HG03060 (cell line): ENCODE measurements at regions not wholly inside any gene's neighbourhood (a gene's known extent, or its start where the extent isn't known, plus 50 kb on each side); places are given as distances from the start of the nearest gene placed in this dataset.
"Not testable (repeated sequence)": the region's sequence is repeated elsewhere in the genome, so short reads cannot be mapped to it uniquely, and the experiment has no call there.

Experiments
- ATAC-seq: cut with Tn5 transposase; IDR thresholded peaks from one replicate; pipeline ENCODE4 v1.9.1; 2021; ENCODE audit warnings: low read depth, moderate number of reproducible peaks; ENCODE audit not compliant: unreplicated experiment

DNA sequence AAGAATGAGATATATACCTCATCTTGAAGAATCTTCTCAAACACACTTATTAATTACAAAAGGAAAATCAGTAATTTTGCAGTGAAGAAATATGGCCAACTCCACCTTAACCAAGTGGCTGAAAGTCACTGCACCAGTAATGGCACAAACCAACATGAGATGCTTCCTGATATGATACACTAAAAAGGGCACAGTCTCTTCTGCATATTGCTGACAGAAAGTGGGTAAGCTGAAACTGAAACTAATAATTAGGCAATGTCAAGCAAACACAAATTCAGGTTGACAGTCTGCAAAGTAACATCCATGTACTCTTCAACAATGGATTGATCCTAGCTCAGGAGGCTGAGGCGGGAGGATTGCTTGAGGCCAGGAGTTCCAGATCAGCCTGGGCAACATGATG, 56.1 kb downstream of the ZNF22 start:
- not testable (repeated sequence) for ATAC-seq

DNA sequence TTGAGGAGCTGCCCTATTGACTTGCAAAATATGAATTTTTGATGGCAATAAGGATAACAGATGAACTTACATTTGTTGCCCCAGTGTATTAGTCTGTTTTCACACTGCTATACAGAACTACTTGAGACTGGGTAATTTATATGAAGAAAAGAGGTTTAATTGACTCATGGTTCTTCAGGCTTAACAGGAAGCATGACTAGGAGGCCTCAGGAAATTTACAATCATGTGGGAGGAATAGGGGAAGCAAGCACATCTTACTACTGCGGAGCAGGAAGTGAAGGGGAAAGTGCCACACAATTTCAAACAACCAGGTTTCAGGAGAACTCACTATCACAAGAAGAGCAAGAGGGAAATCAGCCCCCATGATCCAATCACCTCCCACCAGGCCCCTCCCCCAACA, 57.9 kb downstream of the ZNF22 start:
- no peak for ATAC-seq

DNA sequence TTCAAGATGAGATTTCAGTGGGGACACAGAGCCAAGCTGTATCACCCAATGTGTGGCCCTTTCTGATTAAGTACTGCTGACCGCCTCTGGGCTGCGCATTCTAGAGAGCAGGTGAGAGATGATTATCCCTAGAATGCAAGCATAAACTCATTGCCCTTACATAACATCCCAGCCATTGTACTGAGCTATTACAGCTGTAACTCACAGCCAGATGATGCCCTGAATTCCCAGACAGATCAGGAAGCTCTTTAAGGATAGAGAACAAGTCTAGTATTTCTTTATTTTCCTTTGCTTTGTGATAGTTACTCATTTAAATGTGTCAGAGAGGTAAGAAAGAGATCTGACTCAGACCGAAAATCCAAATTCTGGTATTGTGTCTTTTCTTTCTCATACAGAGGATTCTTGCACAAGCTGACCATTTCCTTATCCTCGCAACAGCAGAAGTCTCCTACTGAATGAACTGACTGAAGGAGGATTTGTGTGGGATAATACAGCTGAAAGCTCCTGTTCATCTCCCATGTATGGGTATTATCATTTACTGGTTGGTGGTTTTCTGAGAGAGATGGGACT, 58.4 kb downstream of the ZNF22 start:
- no peak for ATAC-seq

DNA sequence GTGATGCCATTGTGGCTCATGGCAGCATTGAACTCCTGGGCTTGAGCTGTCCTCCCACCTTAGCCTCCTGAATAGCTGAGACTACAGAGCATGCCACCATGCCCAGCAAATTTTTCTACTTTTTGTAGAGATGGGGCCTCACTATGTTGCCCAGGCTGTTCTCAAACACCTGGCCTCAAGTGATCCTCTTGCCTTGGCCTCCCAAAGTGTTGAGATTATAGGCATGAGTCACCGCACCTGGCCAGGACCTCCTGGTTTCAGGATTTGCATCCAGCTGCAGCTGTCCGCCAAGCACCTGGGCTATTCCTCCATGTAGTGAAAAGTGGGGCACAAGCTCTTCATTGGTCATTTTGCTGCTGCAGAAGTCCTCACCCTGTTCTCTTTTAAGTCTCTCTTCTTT, 58.9 kb downstream of the ZNF22 start:
- ATAC-seq: no peak

DNA sequence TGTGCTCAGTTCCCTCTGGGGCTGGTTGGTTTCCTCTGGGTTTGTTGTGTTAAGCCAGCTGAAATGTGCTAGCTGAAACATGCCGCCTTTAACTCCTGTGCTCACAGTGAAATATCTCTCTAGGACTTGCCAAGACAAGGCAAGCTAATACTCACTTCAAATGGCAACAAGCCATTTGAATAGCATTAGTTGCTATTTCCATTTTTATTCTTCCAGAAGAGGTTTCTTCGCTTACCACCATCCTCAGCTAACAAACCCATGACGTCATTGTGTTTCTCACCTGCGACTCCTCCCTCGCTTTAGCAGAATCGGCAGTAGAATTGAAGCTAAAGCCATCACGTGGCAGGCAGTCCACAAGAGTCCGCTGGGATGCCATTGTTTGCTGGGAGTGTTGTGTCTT, 61.3 kb downstream of the ZNF22 start:
- ATAC-seq: no peak

DNA sequence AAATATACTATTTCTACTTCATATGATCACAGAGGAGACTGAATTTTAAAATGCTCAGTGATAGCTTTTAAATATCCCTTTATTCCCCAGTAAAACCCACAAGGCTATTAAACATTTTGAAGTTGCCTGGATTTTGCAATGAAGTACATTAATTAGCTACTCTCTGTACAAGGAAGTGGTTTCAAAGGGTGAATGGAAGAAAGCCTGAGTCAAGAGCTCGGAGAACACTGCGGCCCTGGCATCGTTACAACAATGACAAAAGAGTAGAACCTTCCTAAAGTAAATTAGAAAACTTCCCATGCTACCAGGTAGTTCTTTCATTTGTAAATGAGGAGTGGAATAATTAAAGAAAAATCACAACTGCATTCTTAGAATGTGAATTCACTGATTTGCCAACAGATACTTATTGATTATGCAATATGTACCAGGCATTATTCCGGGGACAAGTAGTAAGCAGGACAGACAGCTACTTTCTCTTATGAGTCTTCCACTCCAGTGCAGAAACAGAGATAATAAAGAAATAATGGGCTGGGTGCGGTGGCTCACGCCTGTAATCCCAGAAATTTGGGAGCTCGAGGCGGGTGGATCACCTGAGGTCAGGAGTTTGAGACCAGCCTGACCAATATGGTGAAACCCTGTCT, 63.0 kb downstream of the ZNF22 start:
- ATAC-seq: no peak

DNA sequence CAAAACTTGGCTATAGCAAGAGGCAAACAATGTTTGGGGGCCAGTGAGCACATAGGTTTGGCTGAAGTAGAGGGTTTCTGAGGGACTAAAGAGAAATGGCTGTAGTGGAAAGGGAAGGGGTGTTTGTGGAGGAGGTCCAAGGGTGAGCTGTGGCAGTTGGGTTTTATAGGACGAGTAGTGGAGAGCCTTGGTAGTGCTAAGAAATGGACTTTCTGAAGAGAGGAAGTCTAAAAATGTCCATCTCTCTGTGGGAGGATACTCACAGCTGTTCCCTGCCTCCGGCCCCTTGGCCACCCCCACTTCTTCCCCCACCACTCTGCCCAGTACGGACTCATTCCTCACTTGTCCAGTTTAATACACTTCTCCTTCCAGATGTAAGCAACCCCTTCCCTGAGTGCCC, 64.3 kb downstream of the ZNF22 start:
- ATAC-seq: no peak

DNA sequence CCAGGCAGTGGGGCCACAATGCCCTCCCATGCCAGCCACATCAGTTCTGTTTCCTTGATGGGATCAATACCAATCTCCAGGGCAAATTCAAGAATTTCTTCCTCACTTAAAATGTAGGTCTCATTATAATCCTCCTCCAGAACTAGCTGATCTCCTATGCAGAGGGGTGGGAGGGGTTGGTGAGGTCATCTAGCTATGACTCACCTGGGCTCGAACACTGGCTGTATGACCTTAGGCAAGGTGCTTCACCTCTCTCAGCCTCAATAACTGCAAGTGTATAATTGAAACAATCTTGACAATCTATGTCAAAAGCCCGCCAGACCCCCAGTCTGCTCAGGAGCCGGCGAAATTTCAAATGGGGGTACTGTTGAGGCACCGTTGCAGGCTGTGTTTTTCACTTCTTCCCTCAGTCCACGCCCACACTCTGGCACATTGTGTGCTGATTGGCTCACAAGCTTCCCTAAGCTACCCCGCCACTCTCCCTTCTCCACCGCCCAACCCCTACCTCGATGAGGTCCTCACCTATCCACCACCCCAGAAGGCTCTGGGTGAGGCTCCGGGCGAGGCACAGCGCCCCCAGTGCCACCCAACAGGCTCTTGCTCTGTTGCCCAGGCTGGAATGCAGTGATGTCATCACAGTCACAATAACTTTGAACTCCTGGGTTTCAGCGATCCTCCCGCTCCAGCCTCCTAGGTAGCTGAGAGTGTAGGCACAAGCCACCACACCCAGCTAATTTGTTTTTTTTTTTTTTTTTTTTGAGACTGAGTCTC, 70.5 kb downstream of the ZNF22 start:
- ATAC-seq: no peak

DNA sequence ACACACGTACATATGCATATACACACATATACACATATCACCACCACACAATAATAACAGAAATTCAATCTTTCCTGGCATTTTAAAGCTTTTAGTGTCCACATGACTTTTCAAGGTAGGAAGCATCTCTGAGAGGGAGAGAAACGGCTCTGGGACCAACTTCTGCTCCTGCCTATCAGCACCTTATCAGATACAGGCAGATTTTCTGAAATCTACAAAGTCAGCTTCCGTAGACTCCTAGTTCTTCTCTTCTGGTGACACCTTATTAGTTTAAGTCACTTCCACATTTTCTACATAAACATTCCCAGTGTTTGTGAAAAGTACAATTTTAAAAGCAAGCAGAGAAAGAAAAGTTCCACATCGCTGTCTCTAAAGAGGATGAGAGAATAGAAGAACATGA, 74.5 kb downstream of the ZNF22 start:
- ATAC-seq: no peak

DNA sequence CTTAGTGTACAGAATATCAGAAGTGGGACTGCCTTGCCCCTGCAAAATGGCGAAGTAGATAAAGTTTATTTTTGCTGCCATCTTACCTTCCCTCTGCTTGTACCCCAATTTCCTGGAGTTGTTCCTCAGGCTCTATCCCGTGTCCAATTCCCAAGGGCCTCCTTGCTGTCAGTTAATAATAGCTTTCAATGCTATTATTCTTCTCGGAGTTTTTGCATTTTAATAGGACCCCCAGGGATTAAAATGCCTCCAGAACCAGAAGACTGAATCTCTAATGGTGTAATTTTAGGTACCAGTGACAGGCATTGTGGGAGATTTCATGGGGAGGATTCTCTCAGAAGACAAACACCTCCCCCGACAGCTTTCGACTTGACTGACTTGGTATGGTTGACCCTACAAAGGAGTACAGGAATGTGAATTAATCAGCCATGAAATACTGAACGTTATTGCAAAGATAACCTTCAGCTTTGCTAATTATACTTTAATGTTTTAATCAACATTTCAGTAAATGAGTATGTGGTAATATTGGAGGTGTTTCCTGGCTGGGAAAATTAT, 75.2 kb downstream of the ZNF22 start:
- no peak for ATAC-seq

DNA sequence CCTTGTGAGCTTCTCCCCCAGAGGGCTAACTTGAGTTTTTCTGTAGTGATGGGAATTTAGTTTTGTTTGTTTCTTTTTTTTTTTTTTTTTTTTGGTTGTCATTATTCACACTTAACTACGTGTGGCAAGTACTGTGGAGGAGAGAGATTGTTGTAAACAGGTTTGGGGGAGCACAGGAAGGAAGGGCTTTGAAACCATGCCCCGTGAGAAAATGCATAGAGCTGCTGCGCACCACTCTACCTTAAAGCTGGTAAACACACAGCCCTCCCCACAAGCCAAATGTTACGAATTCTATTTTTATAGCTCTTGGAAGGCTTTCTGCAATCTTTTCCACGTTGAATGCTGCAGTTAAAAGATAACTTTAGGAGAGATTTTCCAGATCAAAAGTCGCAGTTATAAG, 76.2 kb downstream of the ZNF22 start:
- ATAC-seq: no peak

DNA sequence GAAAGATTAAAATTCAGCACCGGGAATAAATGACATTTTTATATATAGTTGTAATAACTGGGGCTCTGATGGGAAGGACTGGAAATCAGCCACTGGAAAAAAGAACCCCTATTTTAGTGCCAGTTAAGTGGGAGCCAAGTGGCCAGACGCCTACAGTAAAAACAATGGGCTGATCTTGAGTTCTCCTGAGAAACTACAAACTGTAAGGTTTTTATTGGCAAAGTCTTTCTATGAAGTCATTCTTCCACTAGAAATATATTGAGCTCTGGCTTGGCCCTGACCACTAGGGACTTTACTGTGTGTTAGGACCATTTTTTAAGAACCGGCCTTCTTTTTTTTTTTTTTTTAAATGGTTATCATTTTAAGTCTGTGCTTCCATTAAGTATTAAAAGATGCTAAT, 79.6 kb downstream of the ZNF22 start:
- no peak for ATAC-seq

DNA sequence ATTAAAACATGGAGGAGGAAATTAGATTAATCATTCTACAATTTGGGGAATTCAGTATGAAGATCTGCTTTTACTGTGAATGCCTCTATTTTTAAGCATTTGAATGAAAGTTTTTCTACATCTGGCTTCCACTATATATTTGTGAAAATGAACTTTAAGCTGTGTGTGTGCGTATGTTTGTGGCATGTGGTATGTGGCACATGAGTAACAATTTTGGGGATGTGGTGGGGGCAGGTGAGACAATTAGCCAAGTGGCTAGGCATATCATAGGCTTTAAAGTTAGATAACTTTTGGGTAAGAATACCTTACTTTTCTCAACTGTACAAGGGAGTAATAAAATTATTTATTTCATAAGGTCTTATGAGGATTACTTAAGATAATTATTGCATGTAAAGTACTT, 81.5 kb downstream of the ZNF22 start:
- ATAC-seq: no peak

DNA sequence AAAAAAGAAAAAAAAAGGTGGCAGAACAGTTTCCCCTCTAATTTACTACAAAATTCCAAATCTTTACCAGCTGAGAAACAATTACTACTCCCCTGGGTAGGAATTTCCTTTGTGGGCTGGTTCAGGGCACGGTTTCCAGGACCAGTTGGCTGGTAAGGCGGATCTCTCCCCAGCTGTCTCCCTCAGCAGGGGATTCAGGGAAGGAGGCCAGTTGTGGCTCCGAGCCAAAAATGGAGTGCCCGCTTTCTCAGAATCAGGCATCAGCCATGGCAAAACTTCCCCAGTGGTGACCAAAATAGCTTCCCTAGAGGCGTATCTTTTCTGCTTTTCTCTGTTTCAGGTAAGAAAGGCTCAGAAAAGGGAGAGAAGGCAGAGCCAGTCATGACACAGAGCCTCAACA, 91.2 kb downstream of the ZNF22 start:
- ATAC-seq: no peak

DNA sequence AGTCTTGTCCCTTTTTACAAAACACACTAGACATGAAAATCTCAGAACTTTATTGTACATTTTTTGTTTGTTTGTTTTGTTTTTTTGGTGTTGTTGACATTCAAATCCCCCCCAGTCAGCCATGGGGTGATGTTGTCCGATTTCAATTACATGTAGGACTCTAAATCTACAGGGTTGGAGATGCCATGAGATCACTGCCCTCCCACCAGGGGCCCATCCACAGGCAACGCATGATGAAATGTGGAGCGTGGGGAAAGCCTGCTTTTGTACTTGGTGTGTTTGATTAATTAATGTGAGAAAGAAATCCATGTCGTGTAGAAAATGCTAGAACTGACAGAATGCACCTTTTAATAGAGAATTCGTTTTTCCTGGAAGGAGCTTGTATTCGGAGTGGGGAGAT, 93.2 kb downstream of the ZNF22 start:
- ATAC-seq: no peak

DNA sequence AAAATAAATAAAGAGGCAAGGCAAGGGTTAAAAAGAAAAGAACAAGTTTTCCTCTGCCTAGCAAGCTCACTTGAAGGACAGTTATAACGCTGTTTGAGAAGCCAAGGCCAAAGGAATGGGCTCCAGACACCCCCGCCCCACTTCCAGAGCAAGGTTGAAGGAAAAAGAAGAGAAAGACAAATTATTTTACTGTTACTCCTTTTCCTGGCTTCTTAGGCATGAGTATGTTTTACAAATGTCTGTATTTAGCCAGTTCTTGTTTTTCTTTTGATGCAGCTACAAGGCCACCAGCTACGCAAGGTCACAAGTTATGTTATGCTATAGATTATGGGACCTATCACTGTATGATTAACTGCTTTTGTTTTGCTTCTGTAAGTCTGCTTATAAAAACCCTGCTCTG, 94.6 kb downstream of the ZNF22 start:
- no peak for ATAC-seq

DNA sequence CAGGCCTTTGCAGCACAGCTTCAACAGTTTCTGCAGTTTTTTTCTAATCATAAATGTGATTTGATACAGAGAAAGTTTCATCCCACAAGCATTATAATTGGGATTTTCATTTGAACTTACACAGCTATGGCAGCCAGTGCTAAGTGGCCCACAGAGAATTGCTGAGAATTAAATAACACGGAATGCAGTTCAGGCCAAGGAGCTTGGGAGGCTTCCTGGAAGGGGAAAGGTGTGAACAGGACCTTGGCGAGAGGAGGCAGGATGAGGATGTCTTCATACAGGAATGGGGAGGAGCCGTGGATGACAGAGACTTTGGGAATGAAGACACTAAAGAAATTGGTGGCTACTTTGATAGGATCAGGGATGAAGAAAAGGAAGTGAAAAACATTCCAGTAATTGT, 95.3 kb downstream of the ZNF22 start:
- no peak for ATAC-seq

DNA sequence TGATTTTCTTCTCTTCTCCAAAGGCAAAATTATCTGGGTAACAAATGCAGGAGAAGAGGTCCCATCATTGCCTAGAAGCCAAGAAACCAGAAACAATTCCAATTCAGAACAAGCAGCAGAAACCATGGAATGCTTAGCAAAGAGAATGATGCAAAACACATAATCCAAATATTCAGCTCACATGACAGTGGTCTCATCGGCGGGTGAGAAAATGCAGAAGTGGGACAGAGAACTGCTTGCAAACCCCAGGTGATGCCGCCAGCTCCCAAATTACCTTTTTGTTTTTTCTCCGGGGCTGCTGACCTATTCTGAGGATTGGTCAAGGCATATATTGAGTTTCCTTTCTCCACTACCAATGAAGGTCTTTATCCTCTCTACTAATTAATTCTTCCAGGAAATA, 99.7 kb downstream of the ZNF22 start:
- no peak for ATAC-seq

DNA sequence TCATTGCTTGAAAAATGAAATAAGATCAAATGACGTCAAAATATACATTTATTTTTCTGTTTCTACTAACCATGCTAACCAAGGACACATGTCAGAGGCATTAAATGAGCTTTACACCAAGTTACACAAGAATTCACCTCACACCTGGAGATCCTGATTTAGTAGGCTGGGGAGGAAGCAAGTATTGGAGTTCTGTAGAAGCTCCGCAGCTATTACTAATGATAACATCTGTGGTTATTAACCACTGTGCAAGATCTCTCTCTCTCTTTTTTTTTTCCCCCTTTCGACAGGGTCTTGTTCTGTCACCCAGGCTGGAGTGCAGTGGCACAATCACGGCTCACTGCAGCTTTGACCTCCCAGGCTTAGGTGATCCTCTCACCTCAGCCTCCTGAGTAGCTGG, 104.0 kb downstream of the ZNF22 start:
- ATAC-seq: no peak

DNA sequence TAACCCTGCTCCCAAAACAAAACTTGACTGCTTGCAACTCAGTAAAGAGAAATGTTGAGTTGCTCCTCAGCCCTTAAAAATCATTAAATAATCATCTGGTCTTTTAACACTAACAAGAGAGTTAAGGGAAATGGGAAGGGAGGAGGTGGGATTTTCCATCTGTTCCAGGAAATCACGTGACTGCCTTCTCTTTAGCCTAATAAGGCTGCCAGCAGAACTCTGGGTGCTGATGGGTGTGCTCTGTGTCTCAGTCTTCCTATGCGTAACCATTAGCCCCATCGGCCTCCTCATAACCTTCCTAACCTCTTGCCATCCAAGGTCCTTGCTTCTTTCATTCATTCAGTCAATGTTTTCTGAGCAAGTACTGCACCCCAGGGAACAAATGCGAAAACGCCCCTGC, 104.6 kb downstream of the ZNF22 start:
- ATAC-seq: not testable (repeated sequence)

DNA sequence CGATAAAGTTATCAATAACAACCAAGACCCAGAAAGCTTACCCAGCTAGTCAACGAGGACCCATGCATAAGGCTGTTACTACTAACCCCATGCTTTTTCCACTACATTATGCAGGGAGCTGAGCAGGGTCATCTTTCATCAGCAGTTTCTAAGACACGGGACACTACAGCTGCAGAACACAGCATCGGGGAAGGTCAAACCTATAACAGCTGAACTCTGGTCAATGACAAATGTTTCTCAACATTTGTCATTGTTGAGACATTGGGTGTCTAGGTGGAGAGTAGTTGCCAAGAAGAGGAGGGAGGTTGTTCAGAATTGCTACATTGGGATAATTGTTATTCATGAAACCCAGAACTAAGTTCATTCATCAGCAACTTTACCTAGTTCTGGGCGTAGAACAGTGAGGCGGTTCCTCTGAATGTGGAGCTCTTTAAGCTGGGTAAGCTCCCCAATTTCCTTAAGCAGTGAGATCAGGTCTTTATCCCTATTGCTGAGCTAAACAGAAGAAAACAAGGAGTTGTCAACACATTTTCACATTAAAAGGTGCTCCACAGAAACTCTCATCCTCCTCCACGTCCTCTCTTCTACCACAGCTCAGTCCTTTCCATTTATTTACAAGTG, 105.6 kb downstream of the ZNF22 start:
- no peak for ATAC-seq
